HepG2 (cell line): ENCODE measurements at regions not wholly inside any gene's neighbourhood (a gene's known extent, or its start where the extent isn't known, plus 50 kb on each side); places are given as distances from the start of the nearest gene placed in this dataset.

Source experiments
- ATAC-seq: fragments of 200-7000 bp; cut with Tn5 transposase; 3 replicates; pipeline ENCODE4 v1.9.1; 2020; ENCODE audit warnings: mild to moderate bottlenecking, moderate library complexity
- BruUV-seq: library from RNA; stranded (reverse); fragments of 400-500 nt; replicated peaks from 2 replicates; lab custom pipeline; 2021; lab: Mats Ljungman, UMichigan
- CTCF ChIA-PET: fragments of 300-600 bp; formaldehyde crosslinking; extraction: SDS; loops from one replicate; lab custom pipeline; 2021; ENCODE audit warnings: low total read pairs, inconsistent platforms, low intra/inter-chr PET ratio; lab: Yijun Ruan, JAX
- POLR2A ChIA-PET: fragments of 350-600 bp; sonication (Branson Sonifier 250); formaldehyde crosslinking; loops from one replicate; lab custom pipeline; 2020; ENCODE audit warnings: antibody characterized with exemption, inconsistent platforms; lab: Yijun Ruan, JAX
- DNase-seq: peaks from one replicate; pipeline ENCODE4 v3.0.0-alpha.2; 2015; ENCODE audit warnings: low spot score
- FAIRE-seq: peaks from 3 replicates; lab custom pipeline; 2011; peaks lifted over from hg19 to GRCh38; lab: Jason Lieb, UNC
- H2AFZ ChIP-seq: one replicate; pipeline ENCODE4 v1.6.1; 2011; ENCODE audit warnings: low read length, inconsistent platforms
- H3K27ac ChIP-seq: fragments of 300-600 bp; 3 replicates; pipeline ENCODE4 v1.8.0; 2011; ENCODE audit warnings: mixed run types, mild to moderate bottlenecking, mixed read lengths, low read length, inconsistent platforms; ENCODE audit not compliant: insufficient read depth; ENCODE audit errors: extremely low read length
- H3K27me3 ChIP-seq, 2 experiments: fragments of 200-600 bp in 1 of 2; 2 replicates in 1 of 2; 3 replicates in 1 of 2; pipeline versions ENCODE4 v1.6.0 to v1.8.0; 2011; ENCODE audit warnings: low read length in 2 of 2, mild to moderate bottlenecking in 2 of 2, moderate library complexity in 2 of 2, inconsistent platforms in 1 of 2; ENCODE audit not compliant: insufficient read depth in 2 of 2, control insufficient read depth in 1 of 2
- H3K36me3 ChIP-seq, 2 experiments: fragments of 200-600 bp in 1 of 2; replicated peaks in 1 of 2; 2 replicates in 1 of 2; 3 replicates in 1 of 2; pipeline versions ENCODE4 v1.5.1 to v1.8.0; 2011; ENCODE audit warnings: low read length in 2 of 2, inconsistent platforms in 1 of 2; ENCODE audit not compliant: insufficient read depth in 2 of 2, control insufficient read depth in 1 of 2
- H3K4me1 ChIP-seq: 2 replicates; pipeline ENCODE4 v1.5.1; 2012; ENCODE audit warnings: low read length, inconsistent platforms; ENCODE audit not compliant: insufficient read depth
- H3K4me2 ChIP-seq: 2 replicates; pipeline ENCODE4 v1.6.0; 2011; ENCODE audit warnings: low read depth, low read length, inconsistent platforms
- H3K4me3 ChIP-seq, 3 experiments: fragments of 200-600 bp in 1 of 3; sonication (generic), shearing (Covaris generic) in 1 of 3; replicated peaks in 1 of 3; 2 replicates each; pipeline ENCODE4 v1.5.1; 2011 to 2016; ENCODE audit warnings: low read length in 3 of 3, inconsistent platforms in 2 of 3, low read depth in 2 of 3, mild to moderate bottlenecking in 2 of 3, control low read depth in 1 of 3, mixed read lengths in 1 of 3; ENCODE audit not compliant: insufficient read depth in 1 of 3
- H3K79me2 ChIP-seq: one replicate; pipeline ENCODE4 v1.6.1; 2011; ENCODE audit warnings: low read length, inconsistent platforms; ENCODE audit not compliant: insufficient read depth
- H3K9ac ChIP-seq: 2 replicates; pipeline ENCODE4 v1.6.0; 2011; ENCODE audit warnings: mild to moderate bottlenecking, low read depth, low read length, inconsistent platforms; ENCODE audit not compliant: insufficient read depth
- H3K9me3 ChIP-seq: 2 replicates; pipeline ENCODE4 v1.5.1; 2012; ENCODE audit warnings: mild to moderate bottlenecking, low read length
- H4K20me1 ChIP-seq: 2 replicates; pipeline ENCODE4 v1.6.0; 2011; ENCODE audit warnings: inconsistent platforms, mild to moderate bottlenecking, low read length, moderate library complexity; ENCODE audit not compliant: insufficient read depth
- AHR ChIP-seq: IDR thresholded peaks from 2 replicates; pipeline ENCODE4 v1.6.1; 2018; ENCODE audit warnings: missing genetic modification reagents, missing compliant biosample characterization
- ARNT ChIP-seq: fragments of 450-650 bp; IDR thresholded peaks from 2 replicates; pipeline ENCODE4 v1.6.1; 2017
- ATF7 ChIP-seq, 2 experiments: fragments of 450-650 bp in 1 of 2; sonication (generic) in 1 of 2; formaldehyde crosslinking in 1 of 2; IDR thresholded peaks; 2 replicates each; pipeline versions ENCODE4 v1.4.0 to v1.6.1; 2016 to 2020; ENCODE audit warnings: antibody characterized with exemption in 1 of 2, mild to moderate bottlenecking in 1 of 2, missing genetic modification reagents in 1 of 2
- EED ChIP-seq: sonication (generic); formaldehyde crosslinking; IDR thresholded peaks from 2 replicates; pipeline ENCODE4 v1.5.0; 2020; ENCODE audit warnings: mild to moderate bottlenecking, missing genetic modification reagents
- HNRNPK ChIP-seq: fragments of 200-400 bp; formaldehyde crosslinking; IDR thresholded peaks from 2 replicates; pipeline ENCODE4 v1.6.1; 2018; ENCODE audit warnings: low read length, low read depth, moderate library complexity, mild to moderate bottlenecking; ENCODE audit not compliant: poor library complexity, severe bottlenecking
- HOXD1 ChIP-seq: sonication (generic); formaldehyde crosslinking; IDR thresholded peaks from 2 replicates; pipeline ENCODE4 v1.5.0; 2020; ENCODE audit warnings: missing genetic modification reagents
- ISL2 ChIP-seq: sonication (generic); formaldehyde crosslinking; IDR thresholded peaks from 2 replicates; pipeline ENCODE4 v1.5.0; 2020; ENCODE audit warnings: missing genetic modification reagents
- KLF11 ChIP-seq: IDR thresholded peaks from 2 replicates; pipeline ENCODE4 v1.6.1; 2016; ENCODE audit warnings: missing compliant biosample characterization
- KLF12 ChIP-seq: sonication (generic); formaldehyde crosslinking; IDR thresholded peaks from 2 replicates; pipeline ENCODE4 v1.4.0; 2020; ENCODE audit warnings: missing genetic modification reagents, borderline replicate concordance
- PHB2 ChIP-seq: fragments of 450-650 bp; IDR thresholded peaks from 2 replicates; pipeline ENCODE4 v1.6.1; 2018; ENCODE audit not compliant: partially characterized antibody
- TARDBP ChIP-seq: sonication (generic); formaldehyde crosslinking; IDR thresholded peaks from 2 replicates; pipeline ENCODE4 v1.8.0; 2022; ENCODE audit warnings: mild to moderate bottlenecking, missing genetic modification reagents
- U2AF2 ChIP-seq: fragments of 200-400 bp; formaldehyde crosslinking; IDR thresholded peaks from 2 replicates; pipeline ENCODE4 v1.6.1; 2017; ENCODE audit warnings: low read depth, mild to moderate bottlenecking, low read length
- YEATS4 ChIP-seq: sonication (generic); formaldehyde crosslinking; IDR thresholded peaks from 2 replicates; pipeline ENCODE4 v1.4.0; 2020; ENCODE audit warnings: missing genetic modification reagents, borderline replicate concordance
- ZBTB3 ChIP-seq: sonication (generic); formaldehyde crosslinking; IDR thresholded peaks from 2 replicates; pipeline ENCODE4 v1.4.0; 2020; ENCODE audit warnings: low read depth, mild to moderate bottlenecking, moderate library complexity, missing genetic modification reagents, borderline replicate concordance
- ZC3H4 ChIP-seq: sonication (generic); formaldehyde crosslinking; IDR thresholded peaks from 2 replicates; pipeline ENCODE4 v1.4.0; 2020; ENCODE audit warnings: missing genetic modification reagents, borderline replicate concordance
- ZNF17 ChIP-seq: sonication (generic); formaldehyde crosslinking; IDR thresholded peaks from 2 replicates; pipeline ENCODE4 v1.5.0; 2020; ENCODE audit warnings: mild to moderate bottlenecking, missing genetic modification reagents
- ZNF333 ChIP-seq: sonication (generic); formaldehyde crosslinking; IDR thresholded peaks from 2 replicates; pipeline ENCODE4 v1.4.0; 2020; ENCODE audit warnings: mild to moderate bottlenecking, missing genetic modification reagents, borderline replicate concordance
- ZNF501 ChIP-seq: sonication (generic); formaldehyde crosslinking; IDR thresholded peaks from 2 replicates; pipeline ENCODE4 v1.5.1; 2020; ENCODE audit warnings: mild to moderate bottlenecking, moderate library complexity, missing genetic modification reagents
- ZNF557 ChIP-seq: sonication (generic); formaldehyde crosslinking; IDR thresholded peaks from 2 replicates; pipeline ENCODE4 v1.4.0; 2020; ENCODE audit warnings: missing genetic modification reagents
- ZSCAN30 ChIP-seq: sonication (generic); formaldehyde crosslinking; IDR thresholded peaks from 2 replicates; pipeline ENCODE4 v1.5.0; 2020; ENCODE audit warnings: mild to moderate bottlenecking, missing genetic modification reagents
- WGBS: methylation state at CpG from one replicate; pipeline ENCODE4 v1.1.6; 2017; ENCODE audit warnings: low lambda C conversion rate; 5-methylcytosine and 5-hydroxymethylcytosine counted together
- in situ Hi-C: cut with HindIII; loops from 2 replicates; pipeline ENCODE4 v1.10.0; 2017; ENCODE audit warnings: low pct_unique_long_range_greater_than_20kb; ENCODE audit not compliant: extremely low pct_ligation_motif_present
- intact Hi-C: fragments of 100-400 bp; cut with micrococcal nuclease; formaldehyde crosslinking; loops from one replicate; pipeline ENCODE4 v1.10.0; 2022; ENCODE audit not compliant: unreplicated experiment
- TF ChIP-seq, protein P1 (sequence below): sonication (generic); formaldehyde crosslinking; IDR thresholded peaks from 2 replicates; pipeline ENCODE4 v1.4.0; 2020; ENCODE audit warnings: missing genetic modification reagents; ENCODE audit errors: not compliant biosample characterization
- TF ChIP-seq, protein P2 (sequence below): sonication (generic); formaldehyde crosslinking; IDR thresholded peaks from 2 replicates; pipeline ENCODE4 v1.4.0; 2020; ENCODE audit warnings: missing genetic modification reagents, mild to moderate bottlenecking, borderline replicate concordance

DNA sequence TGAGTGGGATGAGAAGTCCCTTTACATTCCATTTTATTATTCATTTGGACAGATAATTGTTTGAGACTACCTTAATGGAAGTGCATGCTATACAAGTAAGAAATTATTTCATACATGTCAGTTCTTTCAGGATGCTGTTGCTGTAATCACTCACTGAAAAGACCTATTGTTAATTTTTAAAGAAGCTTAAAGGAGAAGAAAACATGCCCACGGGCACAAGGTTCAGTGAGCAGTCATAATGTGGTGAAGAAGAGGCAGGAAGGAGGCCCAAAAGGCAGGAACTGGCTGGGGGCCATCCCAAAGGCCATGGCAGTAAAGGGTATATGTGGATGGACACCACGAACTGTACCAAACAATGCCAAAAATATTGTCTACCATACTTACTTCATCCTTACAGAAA is 206.0 kb downstream of the LYPLAL1 start (continued):
- TF ChIP-seq, protein P1, sequence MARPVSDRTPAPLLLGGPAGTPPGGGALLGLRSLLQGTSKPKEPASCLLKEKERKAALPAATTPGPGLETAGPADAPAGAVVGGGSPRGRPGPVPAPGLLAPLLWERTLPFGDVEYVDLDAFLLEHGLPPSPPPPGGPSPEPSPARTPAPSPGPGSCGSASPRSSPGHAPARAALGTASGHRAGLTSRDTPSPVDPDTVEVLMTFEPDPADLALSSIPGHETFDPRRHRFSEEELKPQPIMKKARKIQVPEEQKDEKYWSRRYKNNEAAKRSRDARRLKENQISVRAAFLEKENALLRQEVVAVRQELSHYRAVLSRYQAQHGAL = no peak
- TF ChIP-seq ATF7 (IDR thresholded peaks at IDR 0.05) (no peak), ATF7 (CRISPR knock-in tag; IDR thresholded peaks at IDR 0.05) (no peak), ZNF501 (CRISPR knock-in tag) (no peak), ZNF17 (CRISPR knock-in tag) (no peak), EED (no peak), ISL2 (CRISPR knock-in tag) (no peak), ZNF333 (CRISPR knock-in tag) (no peak)

DNA sequence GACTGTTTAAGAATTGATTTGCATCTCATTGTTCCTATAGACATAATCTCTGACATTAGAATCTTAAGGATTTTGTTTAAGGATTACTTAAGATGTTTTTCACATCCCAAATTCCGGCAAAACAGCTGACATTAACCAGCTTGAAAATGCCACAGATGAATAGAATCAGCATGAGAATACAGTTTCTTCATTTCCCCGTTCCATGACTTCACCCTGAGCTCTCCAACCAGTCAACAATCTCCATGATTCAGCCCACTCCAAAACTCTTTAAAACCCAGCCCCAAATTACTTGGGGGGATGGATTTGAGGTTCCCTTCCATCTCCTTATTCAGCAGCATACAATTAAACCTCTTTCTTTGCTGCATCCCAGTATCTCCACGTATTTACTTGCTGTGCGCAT is 201.0 kb downstream of the LYPLAL1 start:
- Histone ChIP-seq H3K79me2 (no peaks in the 10 kb centered on the region), H3K27ac (no peak overlapping the region), H3K9me3 (no peaks in the 10 kb centered on the region), H3K4me3 (no peak overlapping the region), H4K20me1 (no peaks in the 10 kb centered on the region), H3K4me1 (no peaks in the 10 kb centered on the region), H3K27me3 (no peaks in the 10 kb centered on the region)
- in situ Hi-C loops = no loop called here
- 58% methylated on average over 4 of the region's 4 CpGs for WGBS
- no peak for FAIRE-seq
- CTCF ChIA-PET = no interaction called here
- POLR2A ChIA-PET = no interaction called here
- DNase-seq = no peak
- TF ChIP-seq PHB2 (no peak), HOXD1 (CRISPR knock-in tag) (no peak), KLF11 (CRISPR knock-in tag) (no peak), U2AF2 (no peak), ZNF557 (no peak), HNRNPK (no peak), YEATS4 (no peak), ARNT (no peak), ZBTB3 (no peak), ZC3H4 (CRISPR knock-in tag) (no peak), TARDBP (CRISPR knock-in tag) (no peak), AHR (CRISPR knock-in tag) (no peak), ZSCAN30 (CRISPR knock-in tag) (no peak), KLF12 (CRISPR knock-in tag) (no peak)
- TF ChIP-seq, protein P2, sequence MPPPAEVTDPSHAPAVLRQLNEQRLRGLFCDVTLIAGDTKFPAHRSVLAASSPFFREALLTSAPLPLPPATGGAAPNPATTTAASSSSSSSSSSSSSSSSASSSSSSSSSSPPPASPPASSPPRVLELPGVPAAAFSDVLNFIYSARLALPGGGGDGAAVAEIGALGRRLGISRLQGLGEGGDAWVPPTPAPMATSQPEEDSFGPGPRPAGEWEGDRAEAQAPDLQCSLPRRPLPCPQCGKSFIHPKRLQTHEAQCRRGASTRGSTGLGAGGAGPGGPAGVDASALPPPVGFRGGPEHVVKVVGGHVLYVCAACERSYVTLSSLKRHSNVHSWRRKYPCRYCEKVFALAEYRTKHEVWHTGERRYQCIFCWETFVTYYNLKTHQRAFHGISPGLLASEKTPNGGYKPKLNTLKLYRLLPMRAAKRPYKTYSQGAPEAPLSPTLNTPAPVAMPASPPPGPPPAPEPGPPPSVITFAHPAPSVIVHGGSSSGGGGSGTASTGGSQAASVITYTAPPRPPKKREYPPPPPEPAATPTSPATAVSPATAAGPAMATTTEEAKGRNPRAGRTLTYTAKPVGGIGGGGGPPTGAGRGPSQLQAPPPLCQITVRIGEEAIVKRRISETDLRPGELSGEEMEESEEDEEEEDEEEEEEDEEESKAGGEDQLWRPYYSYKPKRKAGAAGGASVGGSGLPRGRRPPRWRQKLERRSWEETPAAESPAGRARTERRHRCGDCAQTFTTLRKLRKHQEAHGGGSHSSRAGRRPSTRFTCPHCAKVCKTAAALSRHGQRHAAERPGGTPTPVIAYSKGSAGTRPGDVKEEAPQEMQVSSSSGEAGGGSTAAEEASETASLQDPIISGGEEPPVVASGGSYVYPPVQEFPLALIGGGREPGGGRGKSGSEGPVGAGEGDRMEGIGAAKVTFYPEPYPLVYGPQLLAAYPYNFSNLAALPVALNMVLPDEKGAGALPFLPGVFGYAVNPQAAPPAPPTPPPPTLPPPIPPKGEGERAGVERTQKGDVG (CRISPR knock-in tag) = no peak
- TF ChIP-seq, all 625 proteins: peak for 0
- BruUV-seq = no TSS peak
- no peaks in the 10 kb centered on the region for H3K36me3 ChIP-seq
- H3K9ac ChIP-seq = no peak overlapping the region
- no peak overlapping the region for H3K4me2 ChIP-seq
- no peak overlapping the region for H2AFZ ChIP-seq
- no peak for ATAC-seq
- intact Hi-C loops = no loop called here
